ENCODE measurements at regions not wholly inside any gene's neighbourhood (a gene's known extent, or its start where the extent isn't known, plus 50 kb on each side); places are given as distances from the start of the nearest gene placed in this dataset.
A peak's percentile ranks its signal among the peaks of the same experiment; 100 is the strongest.

- intact Hi-C loops (cut with DNase I) = no loop called here
- no peak overlapping the region for H3K27ac ChIP-seq
- peak; percentile 4 for ATAC-seq
- no peaks in the 10 kb centered on the region for H3K36me3 ChIP-seq (replicated peaks in 1 of 2; ENCODE audit: insufficient read depth in 1 of 2, low read depth in 2 of 2)
- TF ChIP-seq, protein P1, sequence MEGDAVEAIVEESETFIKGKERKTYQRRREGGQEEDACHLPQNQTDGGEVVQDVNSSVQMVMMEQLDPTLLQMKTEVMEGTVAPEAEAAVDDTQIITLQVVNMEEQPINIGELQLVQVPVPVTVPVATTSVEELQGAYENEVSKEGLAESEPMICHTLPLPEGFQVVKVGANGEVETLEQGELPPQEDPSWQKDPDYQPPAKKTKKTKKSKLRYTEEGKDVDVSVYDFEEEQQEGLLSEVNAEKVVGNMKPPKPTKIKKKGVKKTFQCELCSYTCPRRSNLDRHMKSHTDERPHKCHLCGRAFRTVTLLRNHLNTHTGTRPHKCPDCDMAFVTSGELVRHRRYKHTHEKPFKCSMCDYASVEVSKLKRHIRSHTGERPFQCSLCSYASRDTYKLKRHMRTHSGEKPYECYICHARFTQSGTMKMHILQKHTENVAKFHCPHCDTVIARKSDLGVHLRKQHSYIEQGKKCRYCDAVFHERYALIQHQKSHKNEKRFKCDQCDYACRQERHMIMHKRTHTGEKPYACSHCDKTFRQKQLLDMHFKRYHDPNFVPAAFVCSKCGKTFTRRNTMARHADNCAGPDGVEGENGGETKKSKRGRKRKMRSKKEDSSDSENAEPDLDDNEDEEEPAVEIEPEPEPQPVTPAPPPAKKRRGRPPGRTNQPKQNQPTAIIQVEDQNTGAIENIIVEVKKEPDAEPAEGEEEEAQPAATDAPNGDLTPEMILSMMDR (IDR thresholded peaks at IDR 0.05) = no peak
- no peak for TF ChIP-seq POLR2A (IDR thresholded peaks at IDR 0.05)
- H3K4me3 ChIP-seq = no peak overlapping the region
- WGBS, 2 donors = 85 to 90% methylated on average over 2 of the region's 2 CpGs
- H3K27me3 ChIP-seq = no peaks in the 10 kb centered on the region
- no peaks in the 10 kb centered on the region for H3K9me3 ChIP-seq
- DNase-seq = no peak
- H3K4me1 ChIP-seq = peaks cover 4% of the 10 kb centered on the region
These were observed 65.7 kb upstream of the JUN start for GRCh38 chr1:58849551-58849950.

GRCh38 chr1:58850636-58851035 is 66.8 kb upstream of the JUN start:
- no peak for DNase-seq
- H3K4me3 ChIP-seq = no peak overlapping the region
- H3K4me1 ChIP-seq = peaks cover 15% of the 10 kb centered on the region
- no peak overlapping the region for H3K27ac ChIP-seq
- no peaks in the 10 kb centered on the region for H3K9me3 ChIP-seq
- intact Hi-C loops (cut with DNase I) = no loop called here
- no peaks in the 10 kb centered on the region for H3K36me3 ChIP-seq (replicated peaks in 1 of 2; ENCODE audit: insufficient read depth in 1 of 2, low read depth in 2 of 2)
- no peaks in the 10 kb centered on the region for H3K27me3 ChIP-seq
- ATAC-seq = no peak
- TF ChIP-seq, protein P1 (IDR thresholded peaks at IDR 0.05) = no peak
- TF ChIP-seq POLR2A (IDR thresholded peaks at IDR 0.05) = no peak

GRCh38 chr1:58852731-58853485 is 69.1 kb upstream of the JUN start:
- DNase-seq (no peak), ATAC-seq (no peak)
- intact Hi-C loops (cut with DNase I) = no loop called here
- H3K9me3 ChIP-seq = no peaks in the 10 kb centered on the region
- H3K27ac ChIP-seq = no peak overlapping the region
- peaks cover 31% of the 10 kb centered on the region for H3K4me1 ChIP-seq
- H3K36me3 ChIP-seq (replicated peaks in 1 of 2; ENCODE audit: insufficient read depth in 1 of 2, low read depth in 2 of 2) = no peaks in the 10 kb centered on the region
- 87 to 92% methylated on average over 9 to 10 of the region's 10 CpGs for WGBS, 2 donors
- TF ChIP-seq, protein P1 (IDR thresholded peaks at IDR 0.05) = no peak
- TF ChIP-seq POLR2A (IDR thresholded peaks at IDR 0.05) = no peak
- H3K27me3 ChIP-seq = no peaks in the 10 kb centered on the region
- no peak overlapping the region for H3K4me3 ChIP-seq

DNA sequence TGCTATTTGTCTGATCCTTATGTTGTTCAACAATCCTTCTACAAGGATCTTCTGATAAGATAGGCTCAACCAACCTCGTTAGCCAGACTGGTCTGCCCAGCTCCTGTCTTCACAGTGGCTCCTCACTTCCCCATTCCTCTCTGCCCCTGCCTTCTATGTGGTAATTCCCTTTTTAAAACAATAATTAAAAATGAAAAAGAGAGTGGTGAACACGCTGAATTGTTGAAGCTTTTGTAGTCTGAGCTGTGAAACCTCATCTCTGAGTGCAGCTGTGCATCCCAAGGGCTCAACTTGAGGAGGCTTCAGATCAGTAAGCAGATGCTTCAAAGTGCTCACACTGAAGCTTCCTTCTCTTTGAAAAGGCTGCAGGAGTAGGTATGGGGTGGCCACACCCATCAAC is 70.7 kb upstream of the JUN start:
- no peak overlapping the region for H3K4me3 ChIP-seq
- no peaks in the 10 kb centered on the region for H3K27me3 ChIP-seq
- no peaks in the 10 kb centered on the region for H3K9me3 ChIP-seq
- intact Hi-C loops (cut with DNase I) = no loop called here
- no peak for TF ChIP-seq POLR2A (IDR thresholded peaks at IDR 0.05)
- TF ChIP-seq, protein P1 (IDR thresholded peaks at IDR 0.05) = no peak
- H3K4me1 ChIP-seq = peaks cover 41% of the 10 kb centered on the region
- DNase-seq = no peak
- ATAC-seq = no peak
- no peaks in the 10 kb centered on the region for H3K36me3 ChIP-seq (replicated peaks in 1 of 2; ENCODE audit: insufficient read depth in 1 of 2, low read depth in 2 of 2)
- no peak overlapping the region for H3K27ac ChIP-seq
- WGBS, 2 donors = 30 to 49% methylated on average over 2 of the region's 2 CpGs
